Memory B cell (primary cell): ENCODE measurements at regions not wholly inside any gene's neighbourhood (a gene's known extent, or its start where the extent isn't known, plus 50 kb on each side); places are given as distances from the start of the nearest gene placed in this dataset.

Experiments used
- ATAC-seq: fragments of 150-1000 bp; cut with Tn5 transposase; 2 replicates; pipeline ENCODE4 v1.10.0; 2021; ENCODE audit warnings: low read depth, mild to moderate bottlenecking, moderate library complexity
- DNase-seq, 2 donors: peaks; one replicate each; pipeline ENCODE4 v3.0.0; 2022; ENCODE audit warnings: low spot score in 2 of 2
- H3K27ac Mint-ChIP-seq: one replicate; pipeline ENCODE4 v1.8.0; 2022; ENCODE audit warnings: mild to moderate bottlenecking, moderate library complexity, mixed read lengths
- H3K27me3 Mint-ChIP-seq: one replicate; pipeline ENCODE4 v1.8.0; 2022; ENCODE audit warnings: mixed read lengths
- H3K36me3 Mint-ChIP-seq: one replicate; pipeline ENCODE4 v1.8.0; 2022; ENCODE audit warnings: mild to moderate bottlenecking, mixed read lengths
- H3K4me1 Mint-ChIP-seq: one replicate; pipeline ENCODE4 v1.8.0; 2022; ENCODE audit warnings: mixed read lengths
- H3K4me3 Mint-ChIP-seq: one replicate; pipeline ENCODE4 v1.8.0; 2022; ENCODE audit warnings: mild to moderate bottlenecking, moderate library complexity, mixed read lengths
- H3K9me3 Mint-ChIP-seq: one replicate; pipeline ENCODE4 v1.8.0; 2022; ENCODE audit warnings: mixed read lengths

- H3K4me1 Mint-ChIP-seq, result no peaks in the 10 kb centered on the region
- no peak overlapping the region for H3K27ac Mint-ChIP-seq
- no peak overlapping the region for H3K4me3 Mint-ChIP-seq
- no peaks in the 10 kb centered on the region for H3K36me3 Mint-ChIP-seq
- no peak for DNase-seq
- no peak for ATAC-seq
- no peaks in the 10 kb centered on the region for H3K9me3 Mint-ChIP-seq
- peaks cover 2% of the 10 kb centered on the region for H3K27me3 Mint-ChIP-seq
These were observed 94.3 kb upstream of the CD55 start for GRCh38 chr1:207227131-207227630.

GRCh38 chr1:207228987-207229386 is 92.5 kb upstream of the CD55 start:
- H3K27me3 Mint-ChIP-seq, result no peaks in the 10 kb centered on the region
- no peaks in the 10 kb centered on the region for H3K4me1 Mint-ChIP-seq
- no peak for DNase-seq
- no peak overlapping the region for H3K27ac Mint-ChIP-seq
- no peaks in the 10 kb centered on the region for H3K9me3 Mint-ChIP-seq
- no peak overlapping the region for H3K4me3 Mint-ChIP-seq
- no peaks in the 10 kb centered on the region for H3K36me3 Mint-ChIP-seq
- ATAC-seq, result no peak

DNA sequence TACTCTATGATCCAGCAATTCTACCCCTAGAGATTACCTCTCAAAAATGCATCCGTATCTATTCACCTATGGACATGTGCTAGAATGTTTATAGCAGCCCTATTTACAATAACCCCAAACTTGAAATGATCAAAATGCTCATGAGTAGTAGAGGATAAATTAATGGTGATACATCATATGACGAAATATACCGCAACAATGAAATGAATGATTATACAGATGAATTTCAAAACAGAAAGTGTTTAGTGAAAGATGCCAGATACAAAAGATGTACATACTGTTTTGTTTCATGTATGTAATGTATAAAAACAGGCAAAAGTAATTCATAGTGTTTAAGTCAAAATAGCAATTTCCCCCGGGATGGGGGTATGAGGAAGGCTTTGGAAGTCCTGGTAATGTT is 91.0 kb upstream of the CD55 start:
- H3K4me1 Mint-ChIP-seq, result no peaks in the 10 kb centered on the region
- no peaks in the 10 kb centered on the region for H3K27me3 Mint-ChIP-seq
- H3K9me3 Mint-ChIP-seq, result no peaks in the 10 kb centered on the region
- no peak overlapping the region for H3K4me3 Mint-ChIP-seq
- no peak for DNase-seq
- no peak overlapping the region for H3K27ac Mint-ChIP-seq
- H3K36me3 Mint-ChIP-seq, result peaks cover 3% of the 10 kb centered on the region
- ATAC-seq, result no peak

DNA sequence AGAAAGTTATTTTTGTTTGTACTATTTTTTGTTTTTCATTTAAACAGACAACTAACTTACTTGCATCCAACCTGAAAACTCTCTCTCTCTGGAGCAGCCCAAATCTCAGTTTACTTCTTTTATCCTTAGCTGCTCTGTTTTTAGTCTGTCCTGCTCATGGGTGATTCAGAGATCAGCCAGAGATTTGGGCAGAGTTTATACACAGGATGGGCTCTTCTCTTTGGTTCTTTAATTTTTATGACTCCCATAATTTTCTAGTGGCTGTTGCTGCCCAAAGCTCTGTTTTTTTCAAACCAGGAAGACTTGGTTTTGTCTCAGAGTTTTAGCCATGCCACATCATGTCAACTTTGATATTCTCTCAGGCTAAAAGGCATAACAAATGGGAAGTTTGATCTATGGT is 86.8 kb upstream of the CD55 start:
- DNase-seq (no peak), ATAC-seq (no peak)
- no peaks in the 10 kb centered on the region for H3K4me1 Mint-ChIP-seq
- H3K4me3 Mint-ChIP-seq, result no peak overlapping the region
- no peaks in the 10 kb centered on the region for H3K9me3 Mint-ChIP-seq
- H3K36me3 Mint-ChIP-seq, result peaks cover 3% of the 10 kb centered on the region
- no peak overlapping the region for H3K27ac Mint-ChIP-seq
- no peaks in the 10 kb centered on the region for H3K27me3 Mint-ChIP-seq

GRCh38 chr1:207239874-207240273 is 81.6 kb upstream of the CD55 start:
- Mint-ChIP-seq H3K27ac (no peak overlapping the region), H3K9me3 (no peaks in the 10 kb centered on the region), H3K4me1 (peaks cover 2% of the 10 kb centered on the region), H3K27me3 (no peaks in the 10 kb centered on the region), H3K4me3 (no peak overlapping the region), H3K36me3 (peaks cover 3% of the 10 kb centered on the region)
- no peak for ATAC-seq
- DNase-seq, result no peak

GRCh38 chr1:207240325-207241101 is 81.0 kb upstream of the CD55 start:
- Mint-ChIP-seq H3K36me3 (no peaks in the 10 kb centered on the region), H3K4me3 (no peak overlapping the region), H3K27ac (no peak overlapping the region), H3K4me1 (peaks cover 4% of the 10 kb centered on the region), H3K9me3 (no peaks in the 10 kb centered on the region), H3K27me3 (no peaks in the 10 kb centered on the region)
- no peak for DNase-seq
- ATAC-seq, result no peak

- ATAC-seq (no peak), DNase-seq (no peak)
- Mint-ChIP-seq H3K4me3 (no peak overlapping the region), H3K9me3 (no peaks in the 10 kb centered on the region), H3K4me1 (peaks cover 5% of the 10 kb centered on the region), H3K27ac (no peak overlapping the region), H3K27me3 (no peaks in the 10 kb centered on the region), H3K36me3 (no peaks in the 10 kb centered on the region)
These were observed 80.1 kb upstream of the CD55 start for GRCh38 chr1:207241164-207241934.

DNA sequence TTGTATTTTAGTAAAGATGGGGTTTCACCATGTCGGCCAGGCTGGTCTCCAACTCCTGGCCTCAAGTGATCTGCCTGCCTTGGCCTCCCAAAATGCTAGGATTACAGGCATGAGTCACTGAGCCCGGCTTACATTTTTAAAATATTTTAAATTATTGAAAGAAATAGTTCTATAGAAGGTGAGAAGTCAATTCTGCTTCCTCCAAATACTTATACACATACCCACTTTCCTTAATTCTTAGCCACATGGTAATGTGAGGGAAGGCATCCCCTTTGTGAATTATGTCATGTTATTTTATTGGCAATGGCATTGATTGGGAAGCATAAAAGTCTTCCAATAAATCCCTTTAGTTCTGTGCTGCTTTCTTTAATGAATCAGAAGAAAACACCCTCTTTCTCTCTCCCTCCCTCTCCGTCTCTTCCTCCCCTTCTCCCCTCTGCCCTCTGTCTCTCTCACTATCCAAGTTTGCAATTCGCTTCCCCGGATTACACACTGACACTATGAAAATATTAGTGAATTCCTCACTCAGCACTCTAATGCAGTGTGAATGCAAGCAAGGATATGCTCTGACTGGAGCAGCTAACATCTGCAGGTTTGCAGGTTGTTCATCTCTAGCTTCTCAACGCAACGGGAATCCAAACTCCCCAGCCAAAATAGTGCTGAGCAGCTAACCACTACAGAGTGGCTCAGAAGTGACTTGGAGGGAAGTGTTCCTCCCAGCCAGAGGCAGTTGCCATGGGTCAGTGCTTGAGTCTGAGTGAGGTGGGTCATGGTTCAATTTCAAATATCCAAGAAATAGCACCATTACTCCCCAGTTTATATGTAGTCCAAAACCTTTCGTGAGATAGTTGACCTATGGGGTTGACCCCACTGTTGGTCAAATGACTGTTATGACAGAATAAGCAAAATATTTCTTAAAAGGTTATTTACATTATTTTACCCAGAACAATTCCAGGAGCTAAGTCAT is 77.8 kb upstream of the CD55 start:
- no peak overlapping the region for H3K4me3 Mint-ChIP-seq
- H3K36me3 Mint-ChIP-seq, result no peaks in the 10 kb centered on the region
- no peak for DNase-seq
- H3K27me3 Mint-ChIP-seq, result no peaks in the 10 kb centered on the region
- H3K27ac Mint-ChIP-seq, result no peak overlapping the region
- H3K4me1 Mint-ChIP-seq, result peaks cover 5% of the 10 kb centered on the region
- no peak for ATAC-seq
- no peaks in the 10 kb centered on the region for H3K9me3 Mint-ChIP-seq

DNA sequence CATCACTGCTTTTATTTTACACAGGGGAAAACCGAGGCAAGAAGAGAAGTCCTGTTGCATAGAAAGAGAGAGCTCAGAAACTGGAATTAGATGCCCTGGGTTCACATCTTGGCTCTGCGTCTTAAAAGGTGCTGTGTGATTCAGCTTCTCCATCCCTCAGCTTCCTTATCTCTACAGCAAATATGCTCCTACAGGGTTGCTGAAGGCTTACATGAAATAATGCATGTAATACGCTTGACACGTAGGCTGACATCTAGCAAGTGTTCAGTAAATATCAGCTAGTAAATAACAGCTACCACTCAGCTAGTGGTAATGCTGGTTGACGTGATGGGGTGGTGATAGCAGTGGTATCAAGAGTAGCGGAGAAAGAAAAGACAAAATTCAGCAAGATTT is 77.1 kb upstream of the CD55 start:
- Mint-ChIP-seq H3K9me3 (no peaks in the 10 kb centered on the region), H3K36me3 (no peaks in the 10 kb centered on the region), H3K27me3 (no peaks in the 10 kb centered on the region), H3K4me1 (peaks cover 5% of the 10 kb centered on the region), H3K27ac (no peak overlapping the region), H3K4me3 (no peak overlapping the region)
- DNase-seq (no peak), ATAC-seq (no peak)

DNA sequence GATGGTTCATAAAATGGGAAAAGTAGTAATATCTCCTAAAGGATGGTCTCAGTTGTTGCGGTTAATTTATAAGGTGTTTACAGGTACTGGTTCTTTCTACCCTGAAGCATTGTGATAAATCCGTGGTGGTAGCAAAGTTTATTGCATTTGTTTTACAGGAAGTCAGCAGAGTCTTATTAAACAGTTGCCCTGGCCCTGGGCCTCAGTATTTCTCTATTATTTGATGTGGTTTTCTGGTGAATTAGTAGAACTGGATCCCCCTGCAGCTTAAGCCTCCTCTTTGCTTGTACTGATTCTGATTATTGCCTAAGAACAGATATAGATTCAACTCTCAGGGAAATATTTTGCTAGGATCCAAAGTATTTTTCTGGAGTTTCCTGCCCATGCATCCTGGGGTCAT is 76.4 kb upstream of the CD55 start:
- Mint-ChIP-seq H3K4me1 (peaks cover 5% of the 10 kb centered on the region), H3K4me3 (no peak overlapping the region), H3K27ac (no peak overlapping the region), H3K27me3 (no peaks in the 10 kb centered on the region), H3K36me3 (no peaks in the 10 kb centered on the region), H3K9me3 (no peaks in the 10 kb centered on the region)
- DNase-seq (no peak), ATAC-seq (no peak)

- DNase-seq (no peak), ATAC-seq (no peak)
- H3K27me3 Mint-ChIP-seq, result no peaks in the 10 kb centered on the region
- no peak overlapping the region for H3K27ac Mint-ChIP-seq
- H3K4me3 Mint-ChIP-seq, result no peak overlapping the region
- peaks cover 7% of the 10 kb centered on the region for H3K4me1 Mint-ChIP-seq
- H3K9me3 Mint-ChIP-seq, result peaks cover 2% of the 10 kb centered on the region
- no peaks in the 10 kb centered on the region for H3K36me3 Mint-ChIP-seq
These were observed 72.8 kb upstream of the CD55 start for GRCh38 chr1:207248544-207249198.

DNA sequence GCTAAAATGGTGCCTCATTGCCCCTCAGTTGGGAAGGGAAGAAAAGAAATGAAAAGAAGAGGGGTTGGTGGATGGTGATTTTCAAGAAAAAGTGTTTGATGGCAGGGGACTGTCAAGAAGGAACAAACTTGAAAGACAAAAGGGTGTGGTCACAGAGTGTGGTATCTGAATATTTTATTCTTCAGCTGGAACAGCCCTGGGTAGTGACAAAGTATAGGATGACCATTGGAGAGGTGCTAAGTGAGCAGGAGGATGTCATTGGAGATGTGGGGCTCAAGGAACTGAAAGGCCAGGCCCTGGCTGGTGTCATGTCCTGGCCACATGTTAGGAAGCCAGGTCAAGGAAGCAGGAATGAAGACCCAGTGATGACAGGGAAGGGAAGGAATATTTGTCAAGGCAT is 71.0 kb upstream of the CD55 start:
- no peak overlapping the region for H3K4me3 Mint-ChIP-seq
- no peak for DNase-seq
- H3K27me3 Mint-ChIP-seq, result no peaks in the 10 kb centered on the region
- peaks cover 8% of the 10 kb centered on the region for H3K9me3 Mint-ChIP-seq
- H3K36me3 Mint-ChIP-seq, result peaks cover 3% of the 10 kb centered on the region
- no peak overlapping the region for H3K27ac Mint-ChIP-seq
- ATAC-seq, result no peak
- H3K4me1 Mint-ChIP-seq, result peaks cover 5% of the 10 kb centered on the region

GRCh38 chr1:207251066-207251465 is 70.4 kb upstream of the CD55 start:
- Mint-ChIP-seq H3K4me3 (no peak overlapping the region), H3K27me3 (no peaks in the 10 kb centered on the region), H3K9me3 (peaks cover 9% of the 10 kb centered on the region), H3K27ac (no peak overlapping the region), H3K4me1 (peaks cover 3% of the 10 kb centered on the region), H3K36me3 (peaks cover 5% of the 10 kb centered on the region)
- DNase-seq, result no peak
- ATAC-seq, result no peak
